C4-2B (cell line): ENCODE measurements at regions not wholly inside any gene's neighbourhood (a gene's known extent, or its start where the extent isn't known, plus 50 kb on each side); places are given as distances from the start of the nearest gene placed in this dataset.

Source experiments
- CTCF ChIP-seq: fragments of 450-650 bp; conservative IDR thresholded peaks from 2 replicates; pipeline ENCODE4 v1.5.1; 2017; ENCODE audit warnings: mild to moderate bottlenecking
- ZFX ChIP-seq: fragments of 450-650 bp; IDR thresholded peaks from 2 replicates; pipeline ENCODE4 v1.6.1; 2017

- TF ChIP-seq CTCF = no peak
- TF ChIP-seq ZFX = no peak
Measured at GRCh38 chr1:57512386-57512785, 88.5 kb upstream of the DAB1 start.
